PC-9 (cell line): ENCODE measurements at regions not wholly inside any gene's neighbourhood (a gene's known extent, or its start where the extent isn't known, plus 50 kb on each side); places are given as distances from the start of the nearest gene placed in this dataset.

Source experiments
- BruUV-seq: library from RNA; stranded (reverse); fragments of 400-500 nt; replicated peaks from 2 replicates; lab custom pipeline; 2021; lab: Mats Ljungman, UMichigan
- CTCF ChIA-PET: fragments of 300-600 bp; sonication (Branson Sonifier 250); formaldehyde crosslinking; loops from one replicate; lab custom pipeline; 2022; ENCODE audit warnings: antibody characterized with exemption; lab: Charles Lee
- POLR2A ChIA-PET: fragments of 300-600 bp; sonication (Branson Sonifier 250); formaldehyde crosslinking; loops from one replicate; lab custom pipeline; 2022; ENCODE audit warnings: antibody characterized with exemption; ENCODE audit not compliant: unreplicated experiment; lab: Charles Lee
- DNase-seq, 2 experiments: peaks; one replicate each; pipeline versions ENCODE4 v3.0.0 to v3.0.0-alpha.2; 2015 to 2022; ENCODE audit warnings: mixed read lengths in 1 of 2
- H2AFZ ChIP-seq: fragments of 200-600 bp; sonication (generic); 2 replicates; pipeline ENCODE4 v1.8.1; 2017; ENCODE audit warnings: antibody characterized with exemption
- H3F3A ChIP-seq: fragments of 200-600 bp; sonication (generic); 2 replicates; pipeline ENCODE4 v1.8.1; 2017; ENCODE audit warnings: antibody characterized with exemption, mild to moderate bottlenecking, low read depth; ENCODE audit not compliant: insufficient read depth
- H3K27ac ChIP-seq: fragments of 200-600 bp; sonication (generic); 2 replicates; pipeline ENCODE4 v1.6.1; 2016; ENCODE audit warnings: mixed run types
- H3K27me3 ChIP-seq: fragments of 200-600 bp; sonication (generic); 2 replicates; pipeline ENCODE4 v1.6.1; 2016; ENCODE audit warnings: low read depth, mixed run types; ENCODE audit not compliant: insufficient read depth
- H3K36me3 ChIP-seq: fragments of 200-600 bp; sonication (generic); 2 replicates; pipeline ENCODE4 v1.6.1; 2016; ENCODE audit warnings: low read depth, mixed run types
- H3K4me1 ChIP-seq: fragments of 200-600 bp; sonication (generic); replicated peaks from 2 replicates; pipeline ENCODE4 v1.6.1; 2016; ENCODE audit warnings: mixed run types; ENCODE audit not compliant: insufficient read depth
- H3K4me2 ChIP-seq: fragments of 200-600 bp; sonication (generic); 2 replicates; pipeline ENCODE4 v1.6.1; 2017; ENCODE audit warnings: mixed run types
- H3K4me3 ChIP-seq: fragments of 200-600 bp; sonication (generic); 2 replicates; pipeline ENCODE4 v1.6.1; 2016; ENCODE audit warnings: mixed run types
- H3K79me2 ChIP-seq: fragments of 200-600 bp; sonication (generic); 2 replicates; pipeline ENCODE4 v1.6.1; 2017; ENCODE audit warnings: low read depth, mixed run types
- H3K9me2 ChIP-seq: fragments of 200-600 bp; sonication (generic); 2 replicates; pipeline ENCODE4 v1.8.1; 2017; ENCODE audit warnings: mild to moderate bottlenecking; ENCODE audit not compliant: insufficient read depth
- H3K9me3 ChIP-seq: fragments of 200-600 bp; sonication (generic); 2 replicates; pipeline ENCODE4 v1.8.1; 2016; ENCODE audit warnings: low read depth; ENCODE audit not compliant: insufficient read depth
- H4K20me1 ChIP-seq: fragments of 200-600 bp; sonication (generic); 2 replicates; pipeline ENCODE4 v1.8.1; 2017; ENCODE audit not compliant: insufficient read depth
- EZH2 ChIP-seq: fragments of 200-600 bp; sonication (generic); IDR thresholded peaks from 2 replicates; pipeline ENCODE4 v1.8.0; 2017; ENCODE audit warnings: antibody characterized with exemption, low read depth
- intact Hi-C: fragments of 100-400 bp; cut with micrococcal nuclease; formaldehyde crosslinking; loops from one replicate; pipeline ENCODE4 v1.10.0; 2022; ENCODE audit not compliant: unreplicated experiment
- TF ChIP-seq, protein P1 (sequence below): fragments of 200-600 bp; sonication (generic); conservative IDR thresholded peaks from 2 replicates; pipeline ENCODE4 v1.6.1; 2017; ENCODE audit warnings: mixed run types, antibody characterized with exemption, mild to moderate bottlenecking, moderate library complexity

DNA sequence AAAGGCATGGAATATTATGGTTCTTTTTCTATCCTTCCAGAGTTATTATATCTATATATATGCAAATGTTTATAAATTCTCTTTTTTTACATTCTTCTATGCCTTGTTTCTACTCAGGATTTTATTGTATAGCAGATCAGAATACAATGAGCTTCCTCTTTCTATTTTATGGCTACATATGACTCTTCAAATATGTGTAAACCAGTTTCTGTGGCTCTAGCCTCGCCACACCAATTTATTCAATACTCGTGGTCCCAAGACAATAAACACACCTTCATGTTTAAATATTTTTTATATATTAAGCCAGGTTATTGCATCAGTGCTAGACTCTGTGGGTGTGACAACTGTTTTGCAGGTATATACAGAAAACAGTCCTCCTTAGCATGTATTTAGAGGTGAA lies 237.5 kb upstream of the MKLN1 start:
- peaks cover 25% of the 10 kb centered on the region for H3K4me1 ChIP-seq
- TF ChIP-seq EZH2 = no peak
- TF ChIP-seq, protein P1, sequence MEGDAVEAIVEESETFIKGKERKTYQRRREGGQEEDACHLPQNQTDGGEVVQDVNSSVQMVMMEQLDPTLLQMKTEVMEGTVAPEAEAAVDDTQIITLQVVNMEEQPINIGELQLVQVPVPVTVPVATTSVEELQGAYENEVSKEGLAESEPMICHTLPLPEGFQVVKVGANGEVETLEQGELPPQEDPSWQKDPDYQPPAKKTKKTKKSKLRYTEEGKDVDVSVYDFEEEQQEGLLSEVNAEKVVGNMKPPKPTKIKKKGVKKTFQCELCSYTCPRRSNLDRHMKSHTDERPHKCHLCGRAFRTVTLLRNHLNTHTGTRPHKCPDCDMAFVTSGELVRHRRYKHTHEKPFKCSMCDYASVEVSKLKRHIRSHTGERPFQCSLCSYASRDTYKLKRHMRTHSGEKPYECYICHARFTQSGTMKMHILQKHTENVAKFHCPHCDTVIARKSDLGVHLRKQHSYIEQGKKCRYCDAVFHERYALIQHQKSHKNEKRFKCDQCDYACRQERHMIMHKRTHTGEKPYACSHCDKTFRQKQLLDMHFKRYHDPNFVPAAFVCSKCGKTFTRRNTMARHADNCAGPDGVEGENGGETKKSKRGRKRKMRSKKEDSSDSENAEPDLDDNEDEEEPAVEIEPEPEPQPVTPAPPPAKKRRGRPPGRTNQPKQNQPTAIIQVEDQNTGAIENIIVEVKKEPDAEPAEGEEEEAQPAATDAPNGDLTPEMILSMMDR = no peak
- no peak overlapping the region for H3K4me3 ChIP-seq
- peaks cover 98% of the 10 kb centered on the region for H3K79me2 ChIP-seq
- BruUV-seq = no TSS peak
- H3K36me3 ChIP-seq = peaks cover 79% of the 10 kb centered on the region
- no peaks in the 10 kb centered on the region for H3K27me3 ChIP-seq
- intact Hi-C loops = no loop called here
- H4K20me1 ChIP-seq = peaks cover 90% of the 10 kb centered on the region
- ChIA-PET POLR2A (interaction anchor here (0.6 to 0.7 kb wide), 2 partner anchors 19 to 208 kb away, joined by 5 to 12 read pairs; no protein-coding TSS in a partner anchor), CTCF (no interaction called here)
- peaks cover 24% of the 10 kb centered on the region; the same call in 1 of the 2 replicates for H3F3A ChIP-seq
- no peak overlapping the region for H3K27ac ChIP-seq
- H3K9me3 ChIP-seq = no peaks in the 10 kb centered on the region
- DNase-seq = no peak
- no peak overlapping the region for H3K4me2 ChIP-seq
- no peak overlapping the region for H2AFZ ChIP-seq
- no peaks in the 10 kb centered on the region for H3K9me2 ChIP-seq

DNA sequence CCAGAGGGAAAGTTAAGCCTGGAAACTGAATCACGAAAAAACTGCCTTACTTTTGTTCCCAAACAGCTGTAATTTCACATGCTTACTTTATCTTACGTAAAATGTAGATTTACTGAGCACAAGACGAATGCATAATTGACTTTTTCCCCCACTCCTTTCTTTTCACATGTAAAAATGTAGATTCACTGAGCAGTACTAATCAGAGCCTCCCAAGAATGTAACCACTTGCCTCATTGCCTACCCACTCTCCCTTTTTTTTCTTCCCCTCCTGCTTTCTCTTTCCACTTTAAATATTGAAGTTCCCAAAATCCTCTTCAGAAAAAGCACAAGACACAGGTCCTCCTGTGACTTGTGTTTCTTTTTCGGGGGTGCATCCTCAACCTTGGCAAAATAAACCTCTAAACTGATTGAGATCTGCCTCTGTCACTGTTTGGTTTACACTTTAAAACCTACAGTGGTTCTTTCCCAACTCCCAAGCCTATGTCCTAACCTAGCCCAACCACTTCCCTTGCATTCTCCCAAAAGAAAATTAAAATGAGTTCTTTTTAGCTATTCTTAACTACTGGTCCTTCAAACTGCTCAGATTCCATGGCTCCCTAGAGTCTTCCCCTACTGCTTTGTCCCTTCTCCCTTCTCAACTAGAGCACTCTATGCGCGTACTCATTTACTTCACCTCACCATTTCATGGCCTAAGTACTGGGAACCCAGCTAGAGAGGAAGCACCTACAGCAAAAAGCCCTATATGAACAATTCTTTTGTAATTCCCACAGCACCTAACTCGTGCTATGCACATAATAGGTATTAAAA lies 236.6 kb upstream of the MKLN1 start:
- no TSS peak for BruUV-seq
- peaks cover 85% of the 10 kb centered on the region for H3K36me3 ChIP-seq
- H3K9me2 ChIP-seq = no peaks in the 10 kb centered on the region
- H4K20me1 ChIP-seq = peaks cover 92% of the 10 kb centered on the region
- peaks cover 99% of the 10 kb centered on the region for H3K79me2 ChIP-seq
- H3K4me3 ChIP-seq = no peak overlapping the region
- TF ChIP-seq, protein P1 = no peak
- no peak for TF ChIP-seq EZH2
- peaks cover 24% of the 10 kb centered on the region; the same call in 1 of the 2 replicates for H3F3A ChIP-seq
- peaks cover 25% of the 10 kb centered on the region for H3K4me1 ChIP-seq
- no peaks in the 10 kb centered on the region for H3K9me3 ChIP-seq
- H3K27me3 ChIP-seq = no peaks in the 10 kb centered on the region
- intact Hi-C loops = no loop called here
- no peak overlapping the region for H3K4me2 ChIP-seq
- POLR2A ChIA-PET = no interaction called here
- CTCF ChIA-PET = no interaction called here
- peak overlapping the region; percentile 28; the same call in 1 of the 2 replicates for H3K27ac ChIP-seq
- DNase-seq = no peak
- H2AFZ ChIP-seq = no peak overlapping the region

DNA sequence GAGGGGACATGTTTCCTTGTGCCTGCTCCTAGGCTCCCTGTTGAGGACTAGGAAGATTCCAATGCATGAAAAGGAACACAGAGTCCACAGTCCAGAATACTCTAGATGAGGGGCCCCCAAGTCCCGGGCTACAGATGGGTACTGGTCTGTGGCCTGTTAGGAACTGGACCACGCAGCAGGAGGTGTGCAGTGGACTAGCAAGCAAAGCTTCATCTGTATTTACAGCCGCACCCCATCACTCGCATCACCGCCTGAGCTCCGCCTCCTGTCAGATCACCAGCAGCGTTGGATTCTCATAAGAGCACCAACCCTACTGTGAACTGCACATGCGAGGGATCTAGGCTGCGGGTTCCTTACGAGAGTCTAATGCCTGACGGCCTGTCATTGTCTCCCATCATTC lies 233.0 kb upstream of the MKLN1 start:
- Histone ChIP-seq H3K36me3 (peaks cover 80% of the 10 kb centered on the region), H3K9me2 (no peaks in the 10 kb centered on the region), H3K9me3 (no peaks in the 10 kb centered on the region; the same call in 1 of the 2 replicates), H3K27ac (no peak overlapping the region), H3K4me2 (no peak overlapping the region), H3F3A (peaks cover 24% of the 10 kb centered on the region; the same call in 1 of the 2 replicates), H3K27me3 (no peaks in the 10 kb centered on the region), H3K4me1 (peaks cover 25% of the 10 kb centered on the region), H3K4me3 (no peak overlapping the region), H3K79me2 (peaks cover 100% of the 10 kb centered on the region), H4K20me1 (peaks cover 100% of the 10 kb centered on the region), H2AFZ (no peak overlapping the region)
- BruUV-seq = no TSS peak
- TF ChIP-seq, protein P1 = no peak
- no peak for TF ChIP-seq EZH2
- intact Hi-C loops = loop anchor here (1.0 kb wide), 1 partner anchor 10 kb away; no protein-coding TSS in a partner anchor
- no peak for DNase-seq
- POLR2A ChIA-PET = interaction anchor here (0.6 kb wide), 2 partner anchors 206 to 258 kb away, joined by 3 to 7 read pairs; no protein-coding TSS in a partner anchor
- CTCF ChIA-PET = no interaction called here
